ENCODE measurements at regions not wholly inside any gene's neighbourhood (a gene's known extent, or its start where the extent isn't known, plus 50 kb on each side); places are given as distances from the start of the nearest gene placed in this dataset.

DNA sequence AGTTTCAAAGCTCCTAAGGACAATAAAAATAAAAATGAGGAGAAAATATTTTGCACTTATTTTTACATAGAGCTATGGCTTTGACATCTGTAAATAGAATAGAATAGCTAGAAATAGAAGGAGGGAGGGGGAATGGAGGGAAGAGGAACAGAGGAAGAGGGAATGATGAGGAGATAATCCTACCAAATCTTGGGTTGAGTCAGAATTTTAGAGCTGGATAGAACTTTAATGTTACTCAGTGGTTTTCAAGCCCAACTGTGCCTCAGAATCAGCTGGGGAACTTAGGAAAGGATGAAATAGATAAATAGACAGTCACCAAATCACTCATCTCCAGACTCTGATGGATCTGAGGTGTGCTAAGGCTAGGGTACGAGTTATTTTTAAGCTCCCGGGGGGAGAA, 190.3 kb upstream of the FREM1 start:
- H3K9me3 ChIP-seq (ENCODE audit: control insufficient read depth, insufficient read depth, low read length): no peaks in the 10 kb centered on the region
- H3K27ac ChIP-seq (ENCODE audit: low read depth, low read length): no peak overlapping the region
- ChIA-PET CTCF (interaction anchor here (0.7 to 2.9 kb wide), 3 partner anchors 10 to 317 kb away, joined by 3 to 18 read pairs (median 3); no protein-coding TSS in a partner anchor), POLR2A (no interaction called here)
- H3K4me3 ChIP-seq (ENCODE audit: low read depth, low read length): no peak overlapping the region
- no peak for TF ChIP-seq CTCF (IDR thresholded peaks at IDR 0.05; ENCODE audit: low read depth, low read length)
- DNase-seq (ENCODE audit: low read depth, low spot score): no peak
- H3K27me3 ChIP-seq (ENCODE audit: control insufficient read depth, insufficient read depth, low read length): no peaks in the 10 kb centered on the region

DNA sequence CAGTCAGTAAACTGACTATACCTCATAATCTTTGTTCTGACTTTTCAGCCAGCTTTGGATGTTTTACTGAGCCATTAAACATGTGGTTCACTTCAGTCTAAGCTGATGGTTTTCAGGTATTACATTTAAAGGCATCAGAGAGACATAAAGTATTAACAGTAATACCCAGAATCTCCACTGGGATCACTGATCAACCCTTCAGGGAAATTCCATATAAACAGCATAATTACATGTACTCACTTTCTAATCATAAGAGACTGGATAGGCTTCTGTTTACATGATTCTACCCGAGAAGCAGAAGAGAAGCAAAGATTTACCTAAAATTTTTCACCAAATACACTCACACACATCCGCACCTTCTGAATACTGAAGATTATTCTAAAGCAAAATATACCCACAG, 186.7 kb upstream of the FREM1 start:
- DNase-seq (ENCODE audit: low read depth, low spot score): no peak
- no peak overlapping the region for H3K27ac ChIP-seq (ENCODE audit: low read depth, low read length)
- no peaks in the 10 kb centered on the region for H3K9me3 ChIP-seq (ENCODE audit: control insufficient read depth, insufficient read depth, low read length)
- ChIA-PET POLR2A (no interaction called here), CTCF (interaction anchor here (1.0 kb wide), 1 partner anchor 38 kb away, joined by 3 read pairs; no protein-coding TSS in a partner anchor)
- H3K27me3 ChIP-seq (ENCODE audit: control insufficient read depth, insufficient read depth, low read length): no peaks in the 10 kb centered on the region
- H3K4me3 ChIP-seq (ENCODE audit: low read depth, low read length): no peak overlapping the region
- TF ChIP-seq CTCF (IDR thresholded peaks at IDR 0.05; ENCODE audit: low read depth, low read length): no peak

DNA sequence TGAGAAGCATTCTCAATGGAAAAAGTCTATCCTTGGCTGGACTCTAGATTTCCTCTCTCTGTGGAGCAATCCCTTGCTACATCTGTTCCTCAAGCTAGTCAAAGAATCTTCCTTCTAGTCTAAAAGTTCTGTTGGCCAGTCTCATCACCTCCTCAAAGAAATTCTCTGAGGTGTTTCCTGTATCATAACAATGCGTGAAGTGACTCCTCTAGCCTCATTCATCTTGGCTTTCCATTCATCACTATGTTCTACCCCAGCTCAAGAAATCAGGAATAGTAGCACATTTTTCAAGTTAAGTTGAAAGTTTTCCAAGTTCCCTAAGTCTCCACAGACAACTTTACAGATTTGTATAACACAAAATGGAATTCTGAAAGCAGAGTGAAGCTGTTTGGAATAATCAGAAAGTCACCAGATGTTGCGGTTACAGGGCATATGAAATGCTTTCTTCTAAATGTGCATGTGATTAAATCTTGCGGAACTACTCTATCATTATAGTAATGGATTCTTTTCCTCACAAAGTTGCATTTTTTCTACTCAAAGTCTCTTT, 176.6 kb upstream of the FREM1 start:
- POLR2A ChIA-PET: no interaction called here

DNA sequence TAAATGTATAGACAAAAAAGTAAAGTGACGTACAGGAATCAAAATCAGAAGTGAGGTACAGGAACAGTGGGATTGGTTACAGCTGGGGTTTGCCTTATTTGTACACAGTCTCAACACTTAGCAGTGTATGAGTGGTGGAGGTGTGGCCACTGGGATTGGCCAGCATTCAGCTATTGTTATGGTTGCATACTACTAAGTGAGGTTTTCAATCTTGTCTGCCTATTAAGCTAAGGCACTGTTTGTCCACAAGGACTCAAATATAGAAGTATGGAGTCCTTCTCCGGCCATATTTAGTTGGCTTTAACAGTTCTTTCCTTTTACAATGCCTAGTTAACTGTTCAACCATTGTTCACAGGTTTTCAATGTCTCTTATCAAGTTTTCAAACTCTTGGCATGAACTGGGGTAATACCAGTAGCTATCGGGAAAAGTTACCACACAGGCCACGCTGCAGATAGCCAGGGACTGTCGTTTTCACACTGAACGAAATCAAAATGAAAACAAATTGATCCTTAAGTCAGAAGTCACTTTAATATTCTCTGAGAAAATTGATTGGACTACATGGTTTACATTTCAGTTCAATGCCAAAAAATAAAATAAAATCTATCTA, 176.0 kb upstream of the FREM1 start:
- Histone ChIP-seq H3K27ac (ENCODE audit: low read depth, low read length) (no peak overlapping the region), H3K9me3 (ENCODE audit: control insufficient read depth, insufficient read depth, low read length) (no peaks in the 10 kb centered on the region), H3K27me3 (ENCODE audit: control insufficient read depth, insufficient read depth, low read length) (no peaks in the 10 kb centered on the region), H3K4me3 (ENCODE audit: low read depth, low read length) (no peak overlapping the region)
- CTCF ChIA-PET: interaction anchor here (1.2 kb wide), 1 partner anchor 19 kb away, joined by 3 read pairs; no protein-coding TSS in a partner anchor
- no peak for TF ChIP-seq CTCF (IDR thresholded peaks at IDR 0.05; ENCODE audit: low read depth, low read length)
- POLR2A ChIA-PET: no interaction called here
- no peak for DNase-seq (ENCODE audit: low read depth, low spot score)

More for the DNA sequence above, 176.6 kb upstream of the FREM1 start:
- DNase-seq (ENCODE audit: low read depth, low spot score): no peak
- no peak for TF ChIP-seq CTCF (IDR thresholded peaks at IDR 0.05; ENCODE audit: low read depth, low read length)
- H3K9me3 ChIP-seq (ENCODE audit: control insufficient read depth, insufficient read depth, low read length): no peaks in the 10 kb centered on the region
- H3K27me3 ChIP-seq (ENCODE audit: control insufficient read depth, insufficient read depth, low read length): no peaks in the 10 kb centered on the region
- no peak overlapping the region for H3K4me3 ChIP-seq (ENCODE audit: low read depth, low read length)
- CTCF ChIA-PET: interaction anchor here (0.5 to 1.2 kb wide), 2 partner anchors 16 to 18 kb away, joined by 3 read pairs; no protein-coding TSS in a partner anchor
- H3K27ac ChIP-seq (ENCODE audit: low read depth, low read length): no peak overlapping the region

GRCh38 chr9:15081021-15081753, 171.0 kb upstream of the FREM1 start:
- no peak for DNase-seq (ENCODE audit: low read depth, low spot score)
- no peak for TF ChIP-seq CTCF (IDR thresholded peaks at IDR 0.05; ENCODE audit: low read depth, low read length)
- no peaks in the 10 kb centered on the region for H3K9me3 ChIP-seq (ENCODE audit: control insufficient read depth, insufficient read depth, low read length)
- H3K27me3 ChIP-seq (ENCODE audit: control insufficient read depth, insufficient read depth, low read length): no peaks in the 10 kb centered on the region
- H3K4me3 ChIP-seq (ENCODE audit: low read depth, low read length): no peak overlapping the region
- POLR2A ChIA-PET: no interaction called here
- CTCF ChIA-PET: no interaction called here
- H3K27ac ChIP-seq (ENCODE audit: low read depth, low read length): no peak overlapping the region

Data from AG04450 (cell line).